ENCODE measurements at regions not wholly inside any gene's neighbourhood (a gene's known extent, or its start where the extent isn't known, plus 50 kb on each side); places are given as distances from the start of the nearest gene placed in this dataset.

DNA sequence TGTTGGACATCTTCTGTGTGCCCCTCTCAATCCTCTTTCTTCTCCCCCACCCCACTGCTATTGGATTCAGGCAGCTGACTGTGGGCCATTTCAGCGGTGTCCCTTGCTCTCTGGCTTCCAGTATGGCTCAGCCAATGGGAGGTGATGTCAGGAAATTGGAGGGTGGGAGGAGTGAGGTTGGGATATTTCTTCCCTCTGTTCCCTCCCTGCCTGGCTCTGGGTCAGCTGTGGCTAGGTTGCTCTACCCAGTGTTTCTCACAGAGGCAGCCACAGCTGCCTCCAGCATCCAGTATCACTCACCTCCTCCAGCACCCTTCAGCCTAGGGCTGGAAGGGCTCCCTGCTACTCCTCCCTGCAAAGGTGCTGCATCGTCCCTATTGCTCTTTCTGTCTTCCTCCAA lies 423.5 kb downstream of the MIAT start:
- TF ChIP-seq, protein P1, sequence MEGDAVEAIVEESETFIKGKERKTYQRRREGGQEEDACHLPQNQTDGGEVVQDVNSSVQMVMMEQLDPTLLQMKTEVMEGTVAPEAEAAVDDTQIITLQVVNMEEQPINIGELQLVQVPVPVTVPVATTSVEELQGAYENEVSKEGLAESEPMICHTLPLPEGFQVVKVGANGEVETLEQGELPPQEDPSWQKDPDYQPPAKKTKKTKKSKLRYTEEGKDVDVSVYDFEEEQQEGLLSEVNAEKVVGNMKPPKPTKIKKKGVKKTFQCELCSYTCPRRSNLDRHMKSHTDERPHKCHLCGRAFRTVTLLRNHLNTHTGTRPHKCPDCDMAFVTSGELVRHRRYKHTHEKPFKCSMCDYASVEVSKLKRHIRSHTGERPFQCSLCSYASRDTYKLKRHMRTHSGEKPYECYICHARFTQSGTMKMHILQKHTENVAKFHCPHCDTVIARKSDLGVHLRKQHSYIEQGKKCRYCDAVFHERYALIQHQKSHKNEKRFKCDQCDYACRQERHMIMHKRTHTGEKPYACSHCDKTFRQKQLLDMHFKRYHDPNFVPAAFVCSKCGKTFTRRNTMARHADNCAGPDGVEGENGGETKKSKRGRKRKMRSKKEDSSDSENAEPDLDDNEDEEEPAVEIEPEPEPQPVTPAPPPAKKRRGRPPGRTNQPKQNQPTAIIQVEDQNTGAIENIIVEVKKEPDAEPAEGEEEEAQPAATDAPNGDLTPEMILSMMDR (optimal IDR thresholded peaks at IDR 0.05 in 1 of 3, IDR thresholded peaks at IDR 0.05 in 1 of 3, conservative IDR thresholded peaks at IDR 0.05 in 1 of 3; ENCODE audit: extremely low read depth in 1 of 3, insufficient read depth in 2 of 3, low read length in 3 of 3): no peak
- TF ChIP-seq EZH2 (IDR thresholded peaks at IDR 0.05; ENCODE audit: low read length): no peak

All from keratinocyte (primary cell).